ENCODE measurements at regions not wholly inside any gene's neighbourhood (a gene's known extent, or its start where the extent isn't known, plus 50 kb on each side); places are given as distances from the start of the nearest gene placed in this dataset.

GRCh38 chr4:43357252-43357974 is 464.9 kb downstream of the GRXCR1 start:
- no peaks in the 10 kb centered on the region for H3K9me3 ChIP-seq (ENCODE audit: insufficient read depth, low read length)
- no peak overlapping the region for H2AFZ ChIP-seq (ENCODE audit: low read depth, low read length, severe bottlenecking)
- no peaks in the 10 kb centered on the region for H3K27me3 ChIP-seq (ENCODE audit: low read length)
- H4K20me1 ChIP-seq (ENCODE audit: low read depth, low read length) = no peaks in the 10 kb centered on the region
- H3K79me2 ChIP-seq (ENCODE audit: insufficient read depth, low read length) = no peaks in the 10 kb centered on the region
- H3K4me3 ChIP-seq (ENCODE audit: insufficient read depth, low read length, poor library complexity, severe bottlenecking) = no peak overlapping the region
- H3K9me2 ChIP-seq (replicated peaks; ENCODE audit: insufficient read depth, low read length) = no peaks in the 10 kb centered on the region; the same call in 1 of the 2 replicates
- H3K4me2 ChIP-seq (ENCODE audit: low read depth, low read length, poor library complexity, severe bottlenecking) = no peak overlapping the region
- no peak overlapping the region for H3K27ac ChIP-seq (ENCODE audit: low read depth, low read length)
- no peaks in the 10 kb centered on the region for H3F3A ChIP-seq (ENCODE audit: insufficient read depth)
- TF ChIP-seq EZH2phosphoT487 (conservative IDR thresholded peaks at IDR 0.05; ENCODE audit: low read length) = no peak
- no peak for TF ChIP-seq CTCF (IDR thresholded peaks at IDR 0.05; ENCODE audit: insufficient read depth, low read length, poor library complexity, severe bottlenecking)
- no peaks in the 10 kb centered on the region for H3K36me3 ChIP-seq (ENCODE audit: low read length)
- no peak overlapping the region for H3K9ac ChIP-seq (ENCODE audit: low read length)

- no peaks in the 10 kb centered on the region for H3K79me2 ChIP-seq (ENCODE audit: insufficient read depth, low read length)
- H3K4me2 ChIP-seq (ENCODE audit: low read depth, low read length, poor library complexity, severe bottlenecking) = no peak overlapping the region
- no peaks in the 10 kb centered on the region for H3K27me3 ChIP-seq (ENCODE audit: low read length)
- H3K9me2 ChIP-seq (replicated peaks; ENCODE audit: insufficient read depth, low read length) = no peaks in the 10 kb centered on the region; the same call in 1 of the 2 replicates
- no peak for TF ChIP-seq EZH2phosphoT487 (conservative IDR thresholded peaks at IDR 0.05; ENCODE audit: low read length)
- no peak for TF ChIP-seq CTCF (IDR thresholded peaks at IDR 0.05; ENCODE audit: insufficient read depth, low read length, poor library complexity, severe bottlenecking)
- no peaks in the 10 kb centered on the region for H3K9me3 ChIP-seq (ENCODE audit: insufficient read depth, low read length)
- no peak overlapping the region for H3K4me3 ChIP-seq (ENCODE audit: insufficient read depth, low read length, poor library complexity, severe bottlenecking)
- H4K20me1 ChIP-seq (ENCODE audit: low read depth, low read length) = no peaks in the 10 kb centered on the region
- H3K27ac ChIP-seq (ENCODE audit: low read depth, low read length) = no peak overlapping the region
- no peaks in the 10 kb centered on the region for H3F3A ChIP-seq (ENCODE audit: insufficient read depth)
- H2AFZ ChIP-seq (ENCODE audit: low read depth, low read length, severe bottlenecking) = no peak overlapping the region
- no peak overlapping the region for H3K9ac ChIP-seq (ENCODE audit: low read length)
- no peaks in the 10 kb centered on the region for H3K36me3 ChIP-seq (ENCODE audit: low read length)
Observed at GRCh38 chr4:43360296-43360695, 467.8 kb downstream of the GRXCR1 start.

GRCh38 chr4:43362875-43363636 is 470.5 kb downstream of the GRXCR1 start:
- Histone ChIP-seq H3K9me3 (ENCODE audit: insufficient read depth, low read length) (no peaks in the 10 kb centered on the region), H2AFZ (ENCODE audit: low read depth, low read length, severe bottlenecking) (no peak overlapping the region), H4K20me1 (ENCODE audit: low read depth, low read length) (no peaks in the 10 kb centered on the region), H3F3A (ENCODE audit: insufficient read depth) (no peaks in the 10 kb centered on the region), H3K4me2 (ENCODE audit: low read depth, low read length, poor library complexity, severe bottlenecking) (no peak overlapping the region), H3K79me2 (ENCODE audit: insufficient read depth, low read length) (no peaks in the 10 kb centered on the region), H3K36me3 (ENCODE audit: low read length) (no peaks in the 10 kb centered on the region), H3K9me2 (replicated peaks; ENCODE audit: insufficient read depth, low read length) (no peaks in the 10 kb centered on the region), H3K9ac (ENCODE audit: low read length) (no peak overlapping the region), H3K27me3 (ENCODE audit: low read length) (no peaks in the 10 kb centered on the region), H3K4me3 (ENCODE audit: insufficient read depth, low read length, poor library complexity, severe bottlenecking) (no peak overlapping the region), H3K27ac (ENCODE audit: low read depth, low read length) (no peak overlapping the region)
- TF ChIP-seq CTCF (IDR thresholded peaks at IDR 0.05; ENCODE audit: insufficient read depth, low read length, poor library complexity, severe bottlenecking) (no peak), EZH2phosphoT487 (conservative IDR thresholded peaks at IDR 0.05; ENCODE audit: low read length) (no peak)

All from SU-DHL-6 (cell line).